ENCODE measurements at regions not wholly inside any gene's neighbourhood (a gene's known extent, or its start where the extent isn't known, plus 50 kb on each side); places are given as distances from the start of the nearest gene placed in this dataset.

DNA sequence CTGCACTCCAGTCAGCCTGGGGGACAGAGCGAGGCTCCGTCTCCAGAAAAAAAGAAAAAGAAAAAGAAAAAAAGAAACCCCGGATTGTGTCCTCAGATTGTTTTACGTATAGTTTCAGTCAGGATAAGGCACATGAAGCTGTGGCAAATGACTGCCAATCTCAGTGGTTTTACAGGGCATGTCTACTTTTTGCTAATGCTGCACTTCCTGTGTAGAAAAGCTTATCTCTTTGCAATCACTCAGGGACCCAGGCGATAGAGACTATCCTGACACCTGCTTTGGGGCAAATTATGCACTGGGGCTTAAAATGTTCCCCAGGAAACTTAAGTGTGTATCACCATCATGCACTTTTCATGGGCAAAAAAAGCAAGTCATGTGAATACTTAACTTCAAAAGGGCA lies 103.7 kb upstream of the MEIS1 start:
- H3K4me3 ChIP-seq (ENCODE audit: control insufficient read depth, low read depth, low read length), result no peak overlapping the region
- DNase-seq (ENCODE audit: low read depth), result no peak
- TF ChIP-seq CTCF (IDR thresholded peaks at IDR 0.05; ENCODE audit: control insufficient read depth, insufficient read depth, low read depth, low read length, missing control alignments), result no peak

DNA sequence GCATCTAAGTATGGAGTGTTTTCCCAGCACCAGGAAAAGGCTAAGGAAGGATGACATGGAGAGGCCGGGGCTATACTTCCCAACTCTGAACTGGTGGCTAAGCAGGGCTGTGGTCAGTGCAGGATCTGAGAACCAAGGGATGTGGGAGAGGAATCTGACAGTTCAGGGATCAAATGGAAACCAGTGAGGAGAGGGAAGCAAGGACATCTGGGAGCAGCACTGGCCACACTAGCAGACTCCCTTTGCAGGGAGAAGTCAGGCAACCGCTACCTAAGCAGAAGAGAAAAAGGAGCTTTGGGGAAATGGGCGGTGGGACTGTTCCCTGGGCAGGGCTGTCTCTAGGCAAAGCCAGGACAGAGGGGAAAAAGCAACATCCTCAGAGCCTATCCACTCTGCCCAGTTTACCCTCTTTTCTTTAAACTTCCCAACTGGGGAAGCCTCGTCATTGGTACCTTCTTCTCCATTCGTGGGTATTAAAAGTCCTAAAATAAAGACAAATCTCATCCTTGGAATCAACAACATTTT lies 105.8 kb upstream of the MEIS1 start:
- TF ChIP-seq CTCF (IDR thresholded peaks at IDR 0.05; ENCODE audit: control insufficient read depth, insufficient read depth, low read depth, low read length, missing control alignments), result no peak
- DNase-seq (ENCODE audit: low read depth), result no peak
- no peak overlapping the region for H3K4me3 ChIP-seq (ENCODE audit: control insufficient read depth, low read depth, low read length)

DNA sequence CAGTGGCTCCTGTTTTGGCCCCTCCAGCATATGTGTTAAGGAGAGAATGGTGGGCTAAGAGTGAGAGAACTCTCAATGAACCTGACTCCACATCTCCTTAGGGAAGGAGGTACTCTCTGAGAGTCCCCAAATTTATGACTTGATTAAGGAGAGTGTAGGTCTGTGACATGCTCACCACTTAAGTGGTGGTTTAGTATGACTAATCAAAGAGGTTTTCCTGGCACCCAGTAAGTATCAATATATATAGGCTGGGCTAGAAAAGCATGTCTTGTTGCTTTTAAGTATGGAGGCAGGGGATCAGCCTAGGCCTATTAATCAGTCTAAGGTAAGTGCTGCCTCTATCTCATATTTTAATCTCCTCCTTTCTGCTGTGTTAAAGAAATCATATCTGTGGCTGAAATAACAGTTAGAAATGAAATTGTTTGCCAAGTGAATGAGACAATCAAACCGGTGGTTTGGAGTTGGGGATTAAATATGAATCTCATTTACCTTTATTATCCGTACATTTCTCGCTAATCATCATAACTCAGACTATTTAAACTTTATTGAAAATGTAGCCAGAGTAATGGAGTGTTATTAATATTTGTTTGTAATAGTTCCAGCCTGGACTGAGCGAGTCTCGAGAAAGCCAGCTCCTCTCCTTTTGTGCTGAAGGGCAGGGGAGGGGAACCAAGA lies 107.7 kb upstream of the MEIS1 start:
- no peak for DNase-seq (ENCODE audit: low read depth)
- no peak overlapping the region for H3K4me3 ChIP-seq (ENCODE audit: control insufficient read depth, low read depth, low read length)
- TF ChIP-seq CTCF (IDR thresholded peaks at IDR 0.05; ENCODE audit: control insufficient read depth, insufficient read depth, low read depth, low read length, missing control alignments), result no peak

DNA sequence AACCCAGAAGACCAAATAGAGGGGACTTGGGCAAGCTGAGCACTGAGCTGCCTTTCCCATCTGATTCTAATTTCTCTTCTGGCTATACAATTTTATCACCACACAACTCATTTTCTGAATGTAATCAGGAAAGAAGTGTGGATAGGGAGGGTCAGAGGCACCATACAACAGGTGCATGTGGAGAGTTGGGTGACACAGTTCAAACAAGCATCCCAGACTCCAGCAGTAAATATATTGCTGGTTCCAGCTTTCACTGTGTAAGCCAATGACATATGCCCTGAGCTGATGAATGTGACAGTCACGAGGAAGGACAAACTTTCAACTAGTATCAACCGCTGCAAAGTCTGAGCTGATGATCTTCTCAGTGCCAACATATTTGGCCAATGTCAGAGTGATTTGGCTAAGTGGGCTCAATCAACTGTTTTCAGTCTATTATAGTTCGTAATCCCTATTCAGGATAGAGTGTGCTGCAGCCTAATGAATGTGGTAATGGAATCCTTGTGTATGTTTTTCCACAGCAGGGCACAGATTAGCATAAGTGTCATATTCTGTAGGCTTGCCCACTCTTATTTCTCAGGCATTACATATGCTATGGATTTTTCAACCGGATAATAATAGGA lies 109.9 kb upstream of the MEIS1 start:
- no peak for TF ChIP-seq CTCF (IDR thresholded peaks at IDR 0.05; ENCODE audit: control insufficient read depth, insufficient read depth, low read depth, low read length, missing control alignments)
- DNase-seq (ENCODE audit: low read depth), result no peak
- H3K4me3 ChIP-seq (ENCODE audit: control insufficient read depth, low read depth, low read length), result no peak overlapping the region

- TF ChIP-seq CTCF (IDR thresholded peaks at IDR 0.05; ENCODE audit: control insufficient read depth, insufficient read depth, low read depth, low read length, missing control alignments), result no peak
- H3K4me3 ChIP-seq (ENCODE audit: control insufficient read depth, low read depth, low read length), result no peak overlapping the region
- DNase-seq (ENCODE audit: low read depth), result no peak
Measured at GRCh38 chr2:66324356-66324755, 110.6 kb upstream of the MEIS1 start.

- no peak overlapping the region for H3K4me3 ChIP-seq (ENCODE audit: control insufficient read depth, low read depth, low read length)
- no peak for DNase-seq (ENCODE audit: low read depth)
- TF ChIP-seq CTCF (IDR thresholded peaks at IDR 0.05; ENCODE audit: control insufficient read depth, insufficient read depth, low read depth, low read length, missing control alignments), result no peak
Measured at GRCh38 chr2:66323406-66323805, 111.5 kb upstream of the MEIS1 start.
